Uterus (tissue), 2 donors: ENCODE measurements at regions not wholly inside any gene's neighbourhood (a gene's known extent, or its start where the extent isn't known, plus 50 kb on each side); places are given as distances from the start of the nearest gene placed in this dataset.

Experiments used
- POLR2A ChIP-seq, 2 donors: fragments of 450-650 bp; IDR thresholded peaks; one replicate each; pipeline ENCODE4 v1.6.1; 2016; ENCODE audit warnings: antibody characterized with exemption in 2 of 2, mild to moderate bottlenecking in 1 of 2, moderate library complexity in 1 of 2
- TF ChIP-seq, protein P1 (sequence below), 4 experiments: fragments of 200-600 bp in 2 of 4; fragments of 450-650 bp in 2 of 4; sonication (generic) in 2 of 4; IDR thresholded peaks; one replicate each; pipeline ENCODE4 v1.5.1; 2016 to 2019; ENCODE audit warnings: antibody characterized with exemption in 4 of 4, mild to moderate bottlenecking in 2 of 4, moderate library complexity in 1 of 4

GRCh38 chr4:18669390-18669789 lies 647.8 kb upstream of the LCORL start:
- TF ChIP-seq, protein P1, sequence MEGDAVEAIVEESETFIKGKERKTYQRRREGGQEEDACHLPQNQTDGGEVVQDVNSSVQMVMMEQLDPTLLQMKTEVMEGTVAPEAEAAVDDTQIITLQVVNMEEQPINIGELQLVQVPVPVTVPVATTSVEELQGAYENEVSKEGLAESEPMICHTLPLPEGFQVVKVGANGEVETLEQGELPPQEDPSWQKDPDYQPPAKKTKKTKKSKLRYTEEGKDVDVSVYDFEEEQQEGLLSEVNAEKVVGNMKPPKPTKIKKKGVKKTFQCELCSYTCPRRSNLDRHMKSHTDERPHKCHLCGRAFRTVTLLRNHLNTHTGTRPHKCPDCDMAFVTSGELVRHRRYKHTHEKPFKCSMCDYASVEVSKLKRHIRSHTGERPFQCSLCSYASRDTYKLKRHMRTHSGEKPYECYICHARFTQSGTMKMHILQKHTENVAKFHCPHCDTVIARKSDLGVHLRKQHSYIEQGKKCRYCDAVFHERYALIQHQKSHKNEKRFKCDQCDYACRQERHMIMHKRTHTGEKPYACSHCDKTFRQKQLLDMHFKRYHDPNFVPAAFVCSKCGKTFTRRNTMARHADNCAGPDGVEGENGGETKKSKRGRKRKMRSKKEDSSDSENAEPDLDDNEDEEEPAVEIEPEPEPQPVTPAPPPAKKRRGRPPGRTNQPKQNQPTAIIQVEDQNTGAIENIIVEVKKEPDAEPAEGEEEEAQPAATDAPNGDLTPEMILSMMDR (IDR thresholded peaks at IDR 0.05): no peak
- TF ChIP-seq POLR2A (IDR thresholded peaks at IDR 0.05): no peak
